ENCODE measurements at regions not wholly inside any gene's neighbourhood (a gene's known extent, or its start where the extent isn't known, plus 50 kb on each side); places are given as distances from the start of the nearest gene placed in this dataset.
"Not testable (repeated sequence)": the region's sequence is repeated elsewhere in the genome, so short reads cannot be mapped to it uniquely, and the experiment has no call there.

GRCh38 chr5:99702565-99702964, 773.8 kb upstream of the CHD1 start:
- DNase-seq: no peak

GRCh38 chr5:99694884-99695283, 766.1 kb upstream of the CHD1 start:
- no peak for DNase-seq

GRCh38 chr5:99686538-99686937, 757.7 kb upstream of the CHD1 start:
- no peak for DNase-seq

GRCh38 chr5:99675974-99676373, 747.2 kb upstream of the CHD1 start:
- DNase-seq: no peak

- DNase-seq: no peak
These were observed 745.3 kb upstream of the CHD1 start for GRCh38 chr5:99674101-99674500.

GRCh38 chr5:99664972-99665371, 736.2 kb upstream of the CHD1 start:
- DNase-seq: no peak

- no peak for DNase-seq
These were observed 722.5 kb upstream of the CHD1 start for GRCh38 chr5:99651298-99651697.

GRCh38 chr5:99646011-99646647, 717.3 kb upstream of the CHD1 start:
- no peak for DNase-seq

GRCh38 chr5:99644822-99645221, 716.0 kb upstream of the CHD1 start:
- no peak for DNase-seq

GRCh38 chr5:99640646-99641045, 711.8 kb upstream of the CHD1 start:
- DNase-seq: no peak

GRCh38 chr5:99639905-99640304, 711.1 kb upstream of the CHD1 start:
- DNase-seq: no peak

- no peak for DNase-seq
These were observed 707.9 kb upstream of the CHD1 start for GRCh38 chr5:99636663-99637062.

- no peak for DNase-seq
These were observed 693.2 kb upstream of the CHD1 start for GRCh38 chr5:99621772-99622681.

GRCh38 chr5:99617335-99617734, 688.5 kb upstream of the CHD1 start:
- DNase-seq: no peak

- DNase-seq: no peak
These were observed 686.1 kb upstream of the CHD1 start for GRCh38 chr5:99614888-99615287.

- DNase-seq: no peak
These were observed 678.3 kb upstream of the CHD1 start for GRCh38 chr5:99607124-99607523.

- DNase-seq: no peak
These were observed 677.1 kb upstream of the CHD1 start for GRCh38 chr5:99605904-99606303.

- no peak for DNase-seq
These were observed 672.1 kb upstream of the CHD1 start for GRCh38 chr5:99600952-99601351.

- DNase-seq: no peak
These were observed 662.0 kb upstream of the CHD1 start for GRCh38 chr5:99590806-99591205.

GRCh38 chr5:99589424-99589823, 660.6 kb upstream of the CHD1 start:
- no peak for DNase-seq

- DNase-seq: no peak
These were observed 659.2 kb upstream of the CHD1 start for GRCh38 chr5:99587983-99588382.

- DNase-seq: no peak
These were observed 658.1 kb upstream of the CHD1 start for GRCh38 chr5:99586878-99587277.

GRCh38 chr5:99581204-99581603, 652.4 kb upstream of the CHD1 start:
- DNase-seq: not testable (repeated sequence)

- DNase-seq: not testable (repeated sequence)
These were observed 634.3 kb upstream of the CHD1 start for GRCh38 chr5:99562937-99563627.

All from NCI-H2227 treated with DMSO at 0.1 percent for 48 hours (cell line).